ENCODE measurements at regions not wholly inside any gene's neighbourhood (a gene's known extent, or its start where the extent isn't known, plus 50 kb on each side); places are given as distances from the start of the nearest gene placed in this dataset.

GRCh38 chr2:52658598-52658997 is 1109.0 kb upstream of the CHAC2 start:
- TF ChIP-seq SIN3A (IDR thresholded peaks at IDR 0.05; ENCODE audit: borderline replicate concordance, insufficient read depth, low read length) (no peak), POLR2AphosphoS5 (IDR thresholded peaks at IDR 0.05; ENCODE audit: low read depth, low read length) (no peak), FOXP2 (optimal IDR thresholded peaks at IDR 0.05; ENCODE audit: borderline replicate concordance, extremely low read depth, extremely low read length, insufficient read depth) (no peak), TAF1 (IDR thresholded peaks at IDR 0.05; ENCODE audit: borderline replicate concordance, insufficient read depth, low read length) (no peak), REST (IDR thresholded peaks at IDR 0.05; ENCODE audit: insufficient read depth in 1 of 2, low read depth in 2 of 2, low read length in 2 of 2) (no peak)

- TF ChIP-seq REST (IDR thresholded peaks at IDR 0.05; ENCODE audit: insufficient read depth in 1 of 2, low read depth in 2 of 2, low read length in 2 of 2) (no peak), SIN3A (IDR thresholded peaks at IDR 0.05; ENCODE audit: borderline replicate concordance, insufficient read depth, low read length) (no peak), POLR2AphosphoS5 (IDR thresholded peaks at IDR 0.05; ENCODE audit: low read depth, low read length) (no peak), TAF1 (IDR thresholded peaks at IDR 0.05; ENCODE audit: borderline replicate concordance, insufficient read depth, low read length) (no peak)
Observed at GRCh38 chr2:52639692-52640091, 1127.9 kb upstream of the CHAC2 start.

- TF ChIP-seq REST (IDR thresholded peaks at IDR 0.05; ENCODE audit: insufficient read depth in 1 of 2, low read depth in 2 of 2, low read length in 2 of 2) (no peak), FOXP2 (optimal IDR thresholded peaks at IDR 0.05; ENCODE audit: borderline replicate concordance, extremely low read depth, extremely low read length, insufficient read depth) (no peak), SIN3A (IDR thresholded peaks at IDR 0.05; ENCODE audit: borderline replicate concordance, insufficient read depth, low read length) (no peak), TAF1 (IDR thresholded peaks at IDR 0.05; ENCODE audit: borderline replicate concordance, insufficient read depth, low read length) (no peak), POLR2AphosphoS5 (IDR thresholded peaks at IDR 0.05; ENCODE audit: low read depth, low read length) (no peak)
Observed at GRCh38 chr2:52632543-52632942, 1135.1 kb upstream of the CHAC2 start.

- TF ChIP-seq POLR2AphosphoS5 (IDR thresholded peaks at IDR 0.05; ENCODE audit: low read depth, low read length) (no peak), SIN3A (IDR thresholded peaks at IDR 0.05; ENCODE audit: borderline replicate concordance, insufficient read depth, low read length) (no peak), TAF1 (IDR thresholded peaks at IDR 0.05; ENCODE audit: borderline replicate concordance, insufficient read depth, low read length) (no peak), REST (IDR thresholded peaks at IDR 0.05; ENCODE audit: insufficient read depth in 1 of 2, low read depth in 2 of 2, low read length in 2 of 2) (no peak), FOXP2 (optimal IDR thresholded peaks at IDR 0.05; ENCODE audit: borderline replicate concordance, extremely low read depth, extremely low read length, insufficient read depth) (no peak)
Observed at GRCh38 chr2:52629944-52630343, 1137.7 kb upstream of the CHAC2 start.

- TF ChIP-seq REST (IDR thresholded peaks at IDR 0.05; ENCODE audit: insufficient read depth in 1 of 2, low read depth in 2 of 2, low read length in 2 of 2) (no peak), FOXP2 (optimal IDR thresholded peaks at IDR 0.05; ENCODE audit: borderline replicate concordance, extremely low read depth, extremely low read length, insufficient read depth) (no peak), SIN3A (IDR thresholded peaks at IDR 0.05; ENCODE audit: borderline replicate concordance, insufficient read depth, low read length) (no peak), POLR2AphosphoS5 (IDR thresholded peaks at IDR 0.05; ENCODE audit: low read depth, low read length) (no peak), TAF1 (IDR thresholded peaks at IDR 0.05; ENCODE audit: borderline replicate concordance, insufficient read depth, low read length) (no peak)
Observed at GRCh38 chr2:52629531-52629930, 1138.1 kb upstream of the CHAC2 start.

All from PFSK-1 (cell line).